KOPT-K1 (cell line): ENCODE measurements at regions not wholly inside any gene's neighbourhood (a gene's known extent, or its start where the extent isn't known, plus 50 kb on each side); places are given as distances from the start of the nearest gene placed in this dataset.

Experiments
- H3K27ac ChIP-seq: fragments of 200-600 bp; sonication (generic); 2 replicates; pipeline ENCODE4 v1.5.1; 2016; ENCODE audit warnings: antibody characterized with exemption, mild to moderate bottlenecking, low read depth, low read length; ENCODE audit not compliant: poor library complexity, severe bottlenecking
- H3K36me3 ChIP-seq: fragments of 200-600 bp; sonication (generic); 2 replicates; pipeline ENCODE4 v1.5.1; 2017; ENCODE audit warnings: antibody characterized with exemption, mild to moderate bottlenecking, low read length, moderate library complexity; ENCODE audit not compliant: insufficient read depth
- H3K9me3 ChIP-seq: fragments of 200-600 bp; sonication (generic); 2 replicates; pipeline ENCODE4 v1.5.1; 2017; ENCODE audit warnings: antibody characterized with exemption, low read length, mild to moderate bottlenecking; ENCODE audit not compliant: insufficient read depth, poor library complexity, severe bottlenecking

- Histone ChIP-seq H3K9me3 (no peaks in the 10 kb centered on the region), H3K36me3 (no peaks in the 10 kb centered on the region), H3K27ac (no peak overlapping the region)
Observed at GRCh38 chrX:39464253-39464652, 633.5 kb downstream of the BCOR start.

- Histone ChIP-seq H3K9me3 (no peaks in the 10 kb centered on the region), H3K36me3 (no peaks in the 10 kb centered on the region), H3K27ac (no peak overlapping the region)
Observed at GRCh38 chrX:39465467-39465866, 632.3 kb downstream of the BCOR start.

- Histone ChIP-seq H3K27ac (no peak overlapping the region), H3K36me3 (no peaks in the 10 kb centered on the region), H3K9me3 (no peaks in the 10 kb centered on the region)
Observed at GRCh38 chrX:39465906-39466305, 631.9 kb downstream of the BCOR start.

GRCh38 chrX:39469126-39469525 lies 628.6 kb downstream of the BCOR start:
- no peaks in the 10 kb centered on the region for H3K36me3 ChIP-seq
- H3K27ac ChIP-seq, result no peak overlapping the region

GRCh38 chrX:39470588-39471407 lies 627.0 kb downstream of the BCOR start:
- Histone ChIP-seq H3K27ac (no peak overlapping the region), H3K9me3 (no peaks in the 10 kb centered on the region), H3K36me3 (no peaks in the 10 kb centered on the region)

More at GRCh38 chrX:39469126-39469525, 628.6 kb downstream of the BCOR start:
- no peaks in the 10 kb centered on the region for H3K9me3 ChIP-seq

GRCh38 chrX:39472161-39472560 lies 625.6 kb downstream of the BCOR start:
- H3K36me3 ChIP-seq, result no peaks in the 10 kb centered on the region
- no peak overlapping the region for H3K27ac ChIP-seq
- no peaks in the 10 kb centered on the region for H3K9me3 ChIP-seq

GRCh38 chrX:39473812-39474211 lies 623.9 kb downstream of the BCOR start:
- Histone ChIP-seq H3K9me3 (no peaks in the 10 kb centered on the region), H3K27ac (no peak overlapping the region), H3K36me3 (no peaks in the 10 kb centered on the region)

- no peaks in the 10 kb centered on the region for H3K9me3 ChIP-seq
Observed at GRCh38 chrX:39475372-39475771, 622.4 kb downstream of the BCOR start.

GRCh38 chrX:39476604-39477021 lies 621.1 kb downstream of the BCOR start:
- H3K27ac ChIP-seq, result no peak overlapping the region
- H3K9me3 ChIP-seq, result no peaks in the 10 kb centered on the region
- H3K36me3 ChIP-seq, result no peaks in the 10 kb centered on the region

More at GRCh38 chrX:39475372-39475771, 622.4 kb downstream of the BCOR start:
- no peaks in the 10 kb centered on the region for H3K36me3 ChIP-seq
- H3K27ac ChIP-seq, result no peak overlapping the region

- Histone ChIP-seq H3K9me3 (no peaks in the 10 kb centered on the region), H3K27ac (no peak overlapping the region), H3K36me3 (no peaks in the 10 kb centered on the region)
Observed at GRCh38 chrX:39477031-39477761, 620.6 kb downstream of the BCOR start.

- Histone ChIP-seq H3K9me3 (no peaks in the 10 kb centered on the region), H3K27ac (no peak overlapping the region), H3K36me3 (no peaks in the 10 kb centered on the region)
Observed at GRCh38 chrX:39477762-39478120, 620.0 kb downstream of the BCOR start.

GRCh38 chrX:39479856-39480255 lies 617.9 kb downstream of the BCOR start:
- no peaks in the 10 kb centered on the region for H3K9me3 ChIP-seq
- no peak overlapping the region for H3K27ac ChIP-seq

GRCh38 chrX:39480963-39481362 lies 616.8 kb downstream of the BCOR start:
- no peaks in the 10 kb centered on the region for H3K9me3 ChIP-seq
- no peaks in the 10 kb centered on the region for H3K36me3 ChIP-seq
- no peak overlapping the region for H3K27ac ChIP-seq

More at GRCh38 chrX:39479856-39480255, 617.9 kb downstream of the BCOR start:
- H3K36me3 ChIP-seq, result no peaks in the 10 kb centered on the region

- no peaks in the 10 kb centered on the region for H3K36me3 ChIP-seq
- no peak overlapping the region for H3K27ac ChIP-seq
- H3K9me3 ChIP-seq, result no peaks in the 10 kb centered on the region
Observed at GRCh38 chrX:39481621-39482020, 616.1 kb downstream of the BCOR start.

- Histone ChIP-seq H3K27ac (no peak overlapping the region), H3K36me3 (no peaks in the 10 kb centered on the region), H3K9me3 (no peaks in the 10 kb centered on the region)
Observed at GRCh38 chrX:39484159-39485068, 613.3 kb downstream of the BCOR start.
